Calu3 (cell line): ENCODE measurements at regions not wholly inside any gene's neighbourhood (a gene's known extent, or its start where the extent isn't known, plus 50 kb on each side); places are given as distances from the start of the nearest gene placed in this dataset.

ENCODE experiments used
- BruUV-seq: library from RNA; stranded (reverse); fragments of 400-500 nt; replicated peaks from 2 replicates; lab custom pipeline; 2021; lab: Mats Ljungman, UMichigan
- CTCF ChIA-PET: fragments of 300-600 bp; sonication (Branson Sonifier 250); formaldehyde crosslinking; loops from one replicate; lab custom pipeline; 2022; ENCODE audit warnings: antibody characterized with exemption; lab: Charles Lee
- DNase-seq: peaks from one replicate; pipeline ENCODE4 v3.0.0; 2022
- H3K27ac Mint-ChIP-seq: one replicate; pipeline ENCODE4 v1.8.0; 2022; ENCODE audit warnings: mixed read lengths; ENCODE audit not compliant: unreplicated experiment
- H3K27me3 Mint-ChIP-seq: one replicate; pipeline ENCODE4 v1.8.0; 2022; ENCODE audit warnings: mixed read lengths; ENCODE audit not compliant: unreplicated experiment
- H3K36me3 Mint-ChIP-seq: one replicate; pipeline ENCODE4 v1.8.0; 2022; ENCODE audit warnings: mild to moderate bottlenecking, moderate library complexity, mixed read lengths; ENCODE audit not compliant: insufficient read depth, unreplicated experiment
- H3K4me1 Mint-ChIP-seq: one replicate; pipeline ENCODE4 v1.8.0; 2022; ENCODE audit warnings: mild to moderate bottlenecking, low read depth, mixed read lengths; ENCODE audit not compliant: unreplicated experiment
- H3K4me3 Mint-ChIP-seq: one replicate; pipeline ENCODE4 v1.8.0; 2022; ENCODE audit warnings: mild to moderate bottlenecking, low read depth, moderate library complexity, mixed read lengths; ENCODE audit not compliant: unreplicated experiment
- H3K9me3 Mint-ChIP-seq: one replicate; pipeline ENCODE4 v1.8.0; 2022; ENCODE audit warnings: low read depth, mixed read lengths; ENCODE audit not compliant: unreplicated experiment
- CTCF ChIP-seq: fragments of 200-600 bp; IDR thresholded peaks from one replicate; pipeline ENCODE4 v1.8.0; 2022; ENCODE audit warnings: antibody characterized with exemption; ENCODE audit not compliant: unreplicated experiment
- intact Hi-C: fragments of 100-400 bp; cut with micrococcal nuclease; formaldehyde crosslinking; loops from one replicate; pipeline ENCODE4 v1.10.0; 2022; ENCODE audit not compliant: unreplicated experiment

GRCh38 chr12:28652239-28652638, 462.0 kb downstream of the CCDC91 start:
- no TSS peak for BruUV-seq
- Mint-ChIP-seq H3K4me3 (no peak overlapping the region), H3K27ac (no peak overlapping the region), H3K4me1 (no peaks in the 10 kb centered on the region), H3K9me3 (no peaks in the 10 kb centered on the region), H3K36me3 (peaks cover 5% of the 10 kb centered on the region), H3K27me3 (no peaks in the 10 kb centered on the region)
- intact Hi-C loops, result no loop called here
- CTCF ChIA-PET, result no interaction called here
- no peak for TF ChIP-seq CTCF
- DNase-seq, result no peak

- no peak overlapping the region for H3K4me3 Mint-ChIP-seq
- no peaks in the 10 kb centered on the region for H3K36me3 Mint-ChIP-seq
- intact Hi-C loops, result no loop called here
- no peaks in the 10 kb centered on the region for H3K4me1 Mint-ChIP-seq
- no peak for DNase-seq
- no peak overlapping the region for H3K27ac Mint-ChIP-seq
- BruUV-seq, result no TSS peak
- H3K9me3 Mint-ChIP-seq, result peaks cover 3% of the 10 kb centered on the region
- CTCF ChIA-PET, result no interaction called here
- H3K27me3 Mint-ChIP-seq, result no peaks in the 10 kb centered on the region
- no peak for TF ChIP-seq CTCF
Observed at GRCh38 chr12:28681980-28682379, 467.1 kb upstream of the FAR2 start.

GRCh38 chr12:28683366-28683765, 465.7 kb upstream of the FAR2 start:
- no peak for TF ChIP-seq CTCF
- intact Hi-C loops, result no loop called here
- Mint-ChIP-seq H3K4me3 (no peak overlapping the region), H3K27me3 (no peaks in the 10 kb centered on the region), H3K36me3 (no peaks in the 10 kb centered on the region), H3K4me1 (no peaks in the 10 kb centered on the region), H3K27ac (no peak overlapping the region), H3K9me3 (peaks cover 3% of the 10 kb centered on the region)
- CTCF ChIA-PET, result no interaction called here
- no peak for DNase-seq
- BruUV-seq, result no TSS peak

GRCh38 chr12:28689398-28690175, 459.5 kb upstream of the FAR2 start:
- no peaks in the 10 kb centered on the region for H3K4me1 Mint-ChIP-seq
- intact Hi-C loops, result no loop called here
- no peak overlapping the region for H3K4me3 Mint-ChIP-seq
- no TSS peak for BruUV-seq
- CTCF ChIA-PET, result no interaction called here
- no peak for TF ChIP-seq CTCF
- peaks cover 3% of the 10 kb centered on the region for H3K9me3 Mint-ChIP-seq
- H3K27me3 Mint-ChIP-seq, result no peaks in the 10 kb centered on the region
- no peak overlapping the region for H3K27ac Mint-ChIP-seq
- no peak for DNase-seq
- H3K36me3 Mint-ChIP-seq, result no peaks in the 10 kb centered on the region
